ENCODE measurements at regions not wholly inside any gene's neighbourhood (a gene's known extent, or its start where the extent isn't known, plus 50 kb on each side); places are given as distances from the start of the nearest gene placed in this dataset.
"Not testable (repeated sequence)": the region's sequence is repeated elsewhere in the genome, so short reads cannot be mapped to it uniquely, and the experiment has no call there.

DNA sequence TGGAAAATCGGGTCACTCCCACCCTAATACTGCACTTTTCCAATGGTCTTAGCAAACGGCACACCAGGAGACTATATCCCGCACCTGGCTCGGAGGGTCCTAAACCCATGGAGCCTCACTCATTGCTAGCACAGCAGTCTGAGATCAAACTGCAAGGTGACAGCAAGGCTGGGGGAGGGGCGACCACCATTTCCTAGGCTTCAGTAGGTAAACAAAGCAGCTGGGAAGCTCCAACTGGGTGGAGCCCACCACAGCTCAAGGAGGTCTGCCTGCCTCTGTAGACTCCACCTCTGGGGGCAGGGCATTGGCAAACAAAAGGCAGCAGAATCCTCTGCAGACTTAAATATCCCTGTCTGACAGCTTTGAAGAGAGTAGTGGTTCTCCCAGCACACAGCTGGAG lies 109.0 kb upstream of the DEFB108B start:
- not testable (repeated sequence) for DNase-seq

DNA sequence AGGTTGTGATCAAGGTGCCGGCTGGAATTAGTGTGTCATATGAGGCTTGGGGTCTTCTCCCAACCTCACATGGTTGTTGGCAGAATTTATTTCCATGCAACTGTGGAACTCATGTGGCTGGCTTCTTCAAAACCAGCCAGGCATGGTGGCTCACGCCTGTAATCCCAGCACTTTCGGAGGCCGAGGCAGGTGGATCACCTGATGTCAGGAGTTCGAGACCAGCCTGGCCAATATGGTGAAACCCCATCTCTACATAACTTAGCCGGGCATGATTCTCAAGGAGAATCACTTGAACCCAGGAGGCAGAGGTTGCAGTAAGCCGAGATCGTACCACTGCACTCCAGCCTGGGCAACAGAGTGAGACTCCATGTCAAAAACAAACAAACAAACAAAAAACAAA lies 102.3 kb upstream of the DEFB108B start:
- not testable (repeated sequence) for DNase-seq

DNA sequence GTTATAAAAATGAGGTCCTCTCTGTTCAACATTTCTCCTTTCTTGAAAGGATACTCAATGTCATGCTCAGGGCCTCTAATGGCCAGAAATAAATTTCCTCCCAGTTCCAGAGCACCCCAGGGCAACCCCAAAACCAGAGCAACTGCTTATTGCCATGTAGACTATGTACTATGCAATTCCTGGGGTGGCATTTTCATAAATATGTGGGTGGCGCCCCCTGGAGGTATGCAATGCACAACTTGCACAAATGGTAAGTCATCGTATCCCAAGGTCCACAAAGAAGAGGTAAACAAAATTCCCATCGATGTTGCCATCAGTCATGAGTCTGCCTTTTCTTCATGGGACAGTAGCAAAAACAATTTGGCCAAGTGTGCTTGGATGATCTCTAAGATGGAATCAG lies 98.6 kb upstream of the DEFB108B start:
- DNase-seq: not testable (repeated sequence)

DNA sequence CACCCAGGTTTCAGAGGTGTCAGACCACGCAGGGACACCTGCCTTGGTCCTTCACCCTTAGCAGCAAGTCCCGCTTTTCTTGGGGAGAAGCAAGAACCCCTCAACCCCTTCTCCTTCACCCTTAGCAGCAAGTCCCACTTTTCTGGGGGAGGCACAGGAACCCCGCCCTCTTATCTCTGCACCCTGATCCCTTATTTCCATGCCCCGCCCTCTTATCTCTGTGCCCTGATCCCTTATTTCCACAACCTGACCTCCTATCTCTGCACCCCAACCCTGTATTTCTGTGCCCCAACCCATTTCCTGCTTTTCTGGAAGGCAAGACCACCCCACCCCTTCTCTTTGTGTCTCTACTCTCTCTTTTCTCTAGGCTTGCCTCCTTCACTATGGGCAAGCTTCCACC lies 94.7 kb upstream of the DEFB108B start:
- DNase-seq: not testable (repeated sequence)

DNA sequence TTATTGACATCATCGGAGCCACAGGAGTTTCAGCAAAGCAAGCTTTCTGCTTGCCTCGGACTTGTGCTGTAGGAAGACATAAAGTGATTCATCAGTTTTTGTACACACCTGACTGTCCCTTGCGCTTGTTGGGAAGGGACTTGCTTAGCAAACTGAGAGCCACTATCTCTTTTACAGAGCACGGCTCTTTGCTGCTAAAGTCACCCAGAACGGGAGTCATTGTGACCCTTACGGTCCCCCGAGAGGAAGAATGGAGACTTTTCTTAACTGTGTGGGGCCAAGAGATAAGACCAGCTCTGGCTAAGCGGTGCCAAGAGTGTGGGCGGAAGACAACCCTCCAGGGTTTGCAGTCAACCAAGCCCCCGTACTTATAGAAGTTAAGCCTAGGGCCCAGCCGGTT lies 89.6 kb upstream of the DEFB108B start:
- not testable (repeated sequence) for DNase-seq

DNA sequence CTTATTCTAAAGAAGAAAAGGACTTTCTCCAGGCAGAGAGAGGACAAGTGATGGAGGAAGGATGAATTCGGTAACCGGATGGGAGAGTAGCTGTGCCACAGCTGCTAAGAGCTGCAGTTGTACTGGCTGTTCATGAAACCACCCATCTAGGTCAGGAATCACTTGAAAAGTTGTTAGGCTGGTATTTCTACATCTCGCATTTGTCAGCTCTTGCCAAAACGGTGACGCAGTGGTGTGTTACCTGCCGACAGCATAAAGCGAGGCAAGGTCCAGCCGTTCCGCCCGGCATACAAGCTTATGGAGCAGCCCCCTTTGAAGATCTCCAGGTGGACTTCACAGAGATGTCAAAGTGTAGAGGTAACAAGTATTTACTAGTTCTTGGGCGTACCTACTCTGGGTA lies 87.3 kb upstream of the DEFB108B start:
- DNase-seq: not testable (repeated sequence)

DNA sequence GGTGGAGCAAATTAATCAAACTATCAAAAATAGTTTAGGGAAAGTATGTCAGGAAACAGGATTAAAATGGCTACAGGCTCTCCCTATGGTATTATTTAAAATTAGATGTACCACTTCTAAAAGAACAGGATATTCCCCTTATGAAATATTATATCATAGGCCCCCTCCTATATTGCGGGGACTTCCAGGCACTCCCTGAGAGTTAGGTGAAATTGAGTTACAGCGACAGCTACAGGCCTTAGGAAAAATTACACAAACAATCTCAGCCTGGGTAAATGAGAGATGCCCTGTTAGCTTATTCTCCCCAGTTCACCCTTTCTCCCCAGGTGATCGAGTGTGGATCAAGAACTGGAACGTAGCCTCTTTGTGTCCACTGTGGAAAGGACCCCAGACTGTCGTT lies 86.7 kb upstream of the DEFB108B start:
- not testable (repeated sequence) for DNase-seq

DNA sequence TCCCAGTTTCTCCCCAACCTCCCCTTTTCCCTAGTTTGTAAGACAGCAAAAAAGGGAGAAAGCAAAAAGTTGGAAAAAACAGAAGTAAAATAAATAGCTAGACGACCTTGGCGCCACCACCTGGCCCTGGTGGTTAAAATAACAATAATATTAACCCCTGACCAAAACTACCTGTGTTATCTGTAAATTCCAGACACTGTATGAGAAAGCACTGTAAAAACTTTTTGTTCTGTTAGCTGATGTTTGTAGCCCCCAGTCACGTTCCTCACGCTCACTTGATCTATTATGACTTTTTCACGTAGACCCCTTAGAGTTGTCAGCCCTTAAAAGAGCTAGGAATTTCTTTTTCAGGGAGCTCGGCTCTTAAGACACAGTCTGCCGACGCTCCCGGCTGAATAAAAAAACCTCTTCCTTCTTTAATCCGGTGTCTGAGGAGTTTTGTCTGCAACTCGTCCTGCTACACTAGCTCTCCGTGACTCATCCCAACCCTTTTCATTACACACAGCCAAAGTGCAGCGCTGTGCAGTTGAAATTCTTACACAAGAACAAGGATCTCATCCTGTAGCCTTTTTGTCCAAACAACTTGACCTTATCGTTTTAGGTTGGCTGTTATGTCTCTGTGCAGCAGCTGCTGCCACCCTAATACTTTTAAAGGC lies 83.9 kb upstream of the DEFB108B start:
- not testable (repeated sequence) for DNase-seq

DNA sequence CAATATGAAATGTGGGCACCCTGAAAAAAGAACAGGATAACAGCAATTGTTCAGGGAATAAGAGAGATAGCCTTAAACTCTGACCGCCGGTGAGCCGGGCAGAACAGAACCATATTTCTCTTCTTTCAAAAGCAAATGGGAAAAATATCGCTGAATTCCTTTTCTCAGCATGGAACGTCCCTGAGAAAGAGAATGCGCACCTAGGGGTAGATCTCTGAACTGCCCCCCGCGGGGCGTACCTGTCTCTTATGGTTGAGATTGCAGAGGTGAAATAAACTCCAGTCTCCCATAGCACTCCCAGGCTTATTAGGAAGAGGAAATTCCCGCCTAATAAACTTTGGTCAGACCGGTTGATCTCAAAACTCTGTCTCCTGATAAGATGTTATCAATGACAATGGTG lies 82.1 kb upstream of the DEFB108B start:
- not testable (repeated sequence) for DNase-seq

DNA sequence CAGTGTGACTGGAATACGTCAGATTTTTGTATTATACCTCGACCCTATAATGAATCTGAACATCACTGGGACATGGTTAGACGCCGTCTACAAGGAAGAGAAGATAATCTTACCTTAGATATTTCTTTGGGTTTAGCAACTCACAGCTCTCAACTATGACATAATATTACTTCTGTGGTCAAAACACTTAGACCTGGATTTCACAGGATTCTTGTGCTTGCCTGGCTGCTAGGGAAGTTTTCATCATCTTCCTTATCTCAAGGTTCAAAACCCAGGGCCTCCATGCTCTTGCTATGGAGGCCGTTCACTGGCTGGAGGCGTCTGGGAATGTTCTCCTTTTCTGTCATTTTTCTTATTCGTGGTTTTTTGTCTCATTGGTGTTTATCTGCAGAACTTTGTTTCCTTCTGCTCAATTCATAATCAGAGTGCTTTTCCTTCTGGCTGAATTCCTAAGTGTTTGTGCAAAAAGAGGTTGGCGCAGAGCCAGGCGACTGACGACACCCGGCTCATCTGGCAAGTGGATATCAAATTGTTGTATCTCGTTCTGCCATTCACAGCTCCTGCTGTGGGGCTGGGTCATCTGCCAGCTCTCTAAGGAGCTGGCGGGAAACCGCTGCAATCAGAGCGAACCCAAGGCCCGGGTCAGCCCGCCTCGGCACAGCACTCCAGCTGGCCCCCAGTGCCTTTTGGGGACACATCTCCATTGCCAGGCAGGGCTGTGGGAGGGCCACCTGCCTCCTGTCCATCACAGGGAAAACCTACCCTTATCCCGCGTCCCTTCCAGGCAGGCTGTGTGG lies 68.1 kb upstream of the DEFB108B start:
- not testable (repeated sequence) for DNase-seq

DNA sequence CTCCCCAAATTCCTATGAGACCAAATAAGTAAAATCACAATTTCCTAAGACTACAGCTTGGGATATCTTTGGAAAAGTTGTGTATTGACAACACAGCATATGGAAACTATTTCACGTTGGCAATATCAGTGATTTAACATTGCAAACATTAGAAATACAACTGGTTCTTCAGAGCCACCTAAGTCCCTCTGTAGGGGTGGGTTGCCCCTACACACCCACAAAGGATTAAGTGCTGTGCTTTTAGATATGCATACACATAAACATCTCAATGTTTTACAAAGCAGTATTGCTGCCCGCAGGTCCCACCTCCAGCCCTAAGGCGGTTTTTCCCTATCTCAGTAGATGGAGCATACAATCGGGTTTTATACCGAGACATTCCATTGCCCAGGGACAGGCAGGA lies 66.0 kb upstream of the DEFB108B start:
- DNase-seq: not testable (repeated sequence)

DNA sequence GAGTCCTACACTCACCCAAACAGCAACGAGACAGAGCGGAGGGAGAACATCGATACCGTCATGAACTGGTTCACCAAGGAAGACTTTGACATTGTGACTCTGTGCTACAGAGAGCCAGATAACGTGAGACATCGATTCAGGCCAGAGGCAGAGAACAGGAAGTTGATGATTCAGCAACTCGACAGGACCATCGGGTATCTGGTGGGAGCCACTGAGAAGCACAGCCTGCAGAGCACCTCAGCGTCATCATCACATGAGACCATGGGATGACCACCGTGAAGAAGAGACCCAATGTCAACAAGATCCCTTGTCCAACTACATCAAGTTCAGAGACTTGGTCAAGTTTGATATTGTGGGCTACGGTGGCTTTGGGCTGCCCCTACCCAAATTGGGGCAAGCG lies 60.8 kb upstream of the DEFB108B start:
- not testable (repeated sequence) for DNase-seq

DNA sequence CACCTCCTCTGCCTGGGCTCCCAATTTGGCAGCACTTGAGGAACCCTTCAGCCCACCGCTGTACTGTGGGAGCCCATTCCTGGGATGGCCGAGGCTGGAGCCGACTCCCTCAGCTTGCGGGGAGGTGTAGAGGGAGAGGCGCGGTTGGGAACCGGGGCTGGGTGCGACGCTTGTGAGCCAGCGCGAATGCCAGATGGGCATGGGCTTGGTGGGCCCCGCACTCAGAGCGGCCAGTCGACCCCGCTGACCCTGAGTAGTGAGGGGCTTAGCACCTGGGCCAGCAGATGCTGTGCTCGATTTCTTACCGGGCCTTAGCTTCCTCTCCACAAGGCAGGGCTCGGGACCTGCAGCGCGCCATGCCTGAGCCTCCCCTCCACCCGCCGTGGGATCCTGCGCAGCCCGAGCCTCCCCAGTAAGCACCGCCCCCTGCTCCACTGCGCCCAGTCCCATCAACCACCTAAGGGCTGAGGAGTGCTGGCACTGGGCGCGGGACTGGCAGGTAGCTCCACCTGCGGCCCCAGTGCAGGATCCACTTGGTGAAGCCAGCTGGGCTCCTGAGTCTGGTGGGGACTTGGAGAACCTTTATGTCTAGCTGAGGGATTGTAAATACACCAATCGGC lies 58.3 kb upstream of the DEFB108B start:
- DNase-seq: no peak

DNA sequence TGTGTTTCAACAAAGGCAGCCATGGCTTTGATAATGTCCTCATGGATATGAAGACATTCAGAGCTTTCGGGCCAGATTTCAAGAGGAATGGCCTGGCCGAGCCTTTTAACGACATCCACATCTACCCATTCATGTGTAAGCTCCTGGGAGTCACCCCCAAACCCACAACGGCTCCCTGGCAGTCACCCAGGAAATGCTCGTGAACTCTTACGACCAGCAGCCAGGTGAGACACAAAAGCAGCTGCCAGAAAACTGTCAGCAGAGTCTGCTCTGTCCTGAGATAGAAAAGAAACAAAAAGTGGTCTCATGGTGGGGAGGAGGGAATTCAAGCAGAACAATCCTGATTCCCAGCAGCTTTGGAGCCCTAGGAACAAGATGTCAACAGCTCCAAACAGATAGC lies 52.9 kb upstream of the DEFB108B start:
- DNase-seq: not testable (repeated sequence)

DNA sequence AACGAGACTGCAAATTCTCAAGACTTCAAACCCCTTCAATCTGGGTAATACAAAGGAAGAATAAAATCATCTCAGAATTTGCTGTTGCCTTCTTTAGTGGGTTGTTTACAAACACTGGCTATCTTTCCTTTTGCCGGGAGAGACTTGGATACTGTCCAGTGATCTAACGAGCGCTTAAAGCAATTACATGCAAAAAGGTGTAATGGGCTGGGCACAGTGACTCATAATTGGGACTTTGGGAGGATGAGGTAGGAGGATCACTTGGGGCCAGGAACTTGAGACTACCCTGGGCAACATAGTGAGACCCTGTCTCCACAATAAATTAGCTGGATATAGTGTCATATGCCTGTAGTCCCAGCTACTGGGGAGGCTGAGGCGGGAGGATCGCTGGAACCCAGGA lies 52.2 kb upstream of the DEFB108B start:
- DNase-seq: not testable (repeated sequence)

DNA sequence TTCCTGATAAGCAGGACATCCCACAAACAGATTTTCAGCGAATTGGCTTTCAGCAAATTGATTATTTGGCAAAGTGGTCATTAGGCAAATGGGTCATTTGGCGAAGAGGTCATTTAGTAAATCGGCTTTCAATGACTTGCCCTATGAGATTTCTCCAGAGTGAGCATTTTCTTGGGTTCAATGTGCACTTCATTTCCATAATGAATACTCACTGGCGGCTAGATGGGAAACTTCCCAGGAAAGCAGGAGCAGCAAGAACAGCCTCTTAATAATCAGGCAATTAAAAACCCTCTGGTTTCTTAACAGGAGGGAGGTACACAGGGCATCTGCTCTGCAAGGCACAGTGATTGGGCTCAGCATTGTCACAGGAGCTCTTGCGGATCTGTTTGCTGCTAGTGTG lies 51.5 kb upstream of the DEFB108B start:
- not testable (repeated sequence) for DNase-seq

DNA sequence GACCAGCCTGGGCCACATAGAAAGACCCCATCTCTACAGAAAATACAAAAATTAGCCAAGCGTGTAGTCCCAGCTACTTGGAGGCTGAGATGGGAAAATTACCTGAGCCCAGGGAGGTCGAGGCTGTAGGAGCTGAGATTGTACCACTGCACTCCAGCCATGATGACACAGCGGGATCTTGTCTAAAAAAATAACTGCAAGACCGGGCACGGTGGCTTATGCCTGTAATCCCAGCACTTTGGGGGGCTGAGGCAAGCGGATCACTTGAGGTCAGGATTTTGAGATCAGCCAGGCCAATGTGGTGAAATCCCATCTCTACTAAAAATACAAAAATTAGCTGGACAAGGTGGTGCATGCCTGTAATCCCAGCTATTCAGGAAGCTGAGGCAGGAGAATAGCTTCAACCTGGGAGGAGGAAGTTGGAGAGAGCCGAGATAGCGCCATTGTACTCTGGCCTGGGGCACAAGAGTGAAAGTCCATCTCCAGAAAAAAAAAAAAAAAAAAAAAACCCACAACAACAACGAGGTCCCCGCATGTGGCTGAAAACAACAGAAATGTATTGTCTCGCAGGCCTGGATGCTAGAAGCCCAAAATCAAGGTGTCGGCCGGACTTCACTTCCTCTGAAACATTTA lies 50.7 kb upstream of the DEFB108B start:
- DNase-seq: not testable (repeated sequence)

DNA sequence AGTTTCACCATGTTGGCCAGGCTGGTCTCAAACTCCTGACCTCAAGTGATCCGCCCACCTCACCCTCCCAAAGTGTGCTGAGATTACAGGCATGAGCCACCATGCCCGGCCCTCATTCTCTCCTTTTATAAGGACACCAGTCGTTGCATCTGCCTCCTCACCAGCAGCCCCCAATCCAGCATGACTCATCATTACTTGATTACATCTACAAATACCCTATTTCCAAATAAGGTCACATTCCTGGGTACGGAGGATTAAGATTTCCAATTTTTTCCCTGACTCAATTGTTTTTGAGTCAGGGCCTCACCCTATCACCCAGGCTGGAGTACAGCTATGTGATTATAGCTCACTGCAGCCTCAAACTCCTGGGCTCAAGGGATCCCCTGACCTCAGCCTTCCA lies 49.8 kb upstream of the DEFB108B start:
- DNase-seq: not testable (repeated sequence)

Data from hippocampal formation (tissue), 2 donors.